Astrocyte of the spinal cord (primary cell): ENCODE measurements at regions not wholly inside any gene's neighbourhood (a gene's known extent, or its start where the extent isn't known, plus 50 kb on each side); places are given as distances from the start of the nearest gene placed in this dataset.
"Not testable (repeated sequence)": the region's sequence is repeated elsewhere in the genome, so short reads cannot be mapped to it uniquely, and the experiment has no call there.

ENCODE experiments used
- DNase-seq: peaks from one replicate; pipeline ENCODE4 v3.0.0; 2011; ENCODE audit warnings: low read depth, low spot score
- H3K4me3 ChIP-seq: 2 replicates; pipeline ENCODE4 v1.5.1; 2011; ENCODE audit warnings: low read depth, mild to moderate bottlenecking, low read length, moderate library complexity
- in situ Hi-C: cut with HindIII; loops from 2 replicates; pipeline ENCODE4 v1.10.0; 2017; ENCODE audit warnings: low sequenced_read_pairs
- TF ChIP-seq, protein P1 (sequence below): IDR thresholded peaks from 2 replicates; pipeline ENCODE4 v1.5.1; 2012; ENCODE audit warnings: low read depth, mild to moderate bottlenecking, low read length, inconsistent platforms

DNA sequence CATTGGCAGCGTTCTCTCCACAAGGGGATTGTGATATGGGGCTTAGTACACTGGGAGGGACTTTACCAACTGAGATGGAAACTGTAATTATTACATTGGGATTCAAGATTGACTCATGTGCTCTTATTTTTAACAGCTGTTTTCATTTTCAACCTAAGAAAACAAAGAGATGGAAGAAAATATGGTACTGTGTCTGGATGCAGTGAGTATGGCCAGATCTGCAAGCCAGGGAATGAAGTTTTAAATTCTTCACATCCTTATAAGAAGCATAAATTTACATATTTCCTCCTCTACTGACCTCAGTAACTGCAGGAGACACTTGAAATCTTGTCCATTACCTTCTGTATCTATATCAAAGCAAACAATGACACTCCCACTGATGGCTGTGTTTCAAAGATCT is 81.5 kb upstream of the EDEM3 start:
- TF ChIP-seq, protein P1, sequence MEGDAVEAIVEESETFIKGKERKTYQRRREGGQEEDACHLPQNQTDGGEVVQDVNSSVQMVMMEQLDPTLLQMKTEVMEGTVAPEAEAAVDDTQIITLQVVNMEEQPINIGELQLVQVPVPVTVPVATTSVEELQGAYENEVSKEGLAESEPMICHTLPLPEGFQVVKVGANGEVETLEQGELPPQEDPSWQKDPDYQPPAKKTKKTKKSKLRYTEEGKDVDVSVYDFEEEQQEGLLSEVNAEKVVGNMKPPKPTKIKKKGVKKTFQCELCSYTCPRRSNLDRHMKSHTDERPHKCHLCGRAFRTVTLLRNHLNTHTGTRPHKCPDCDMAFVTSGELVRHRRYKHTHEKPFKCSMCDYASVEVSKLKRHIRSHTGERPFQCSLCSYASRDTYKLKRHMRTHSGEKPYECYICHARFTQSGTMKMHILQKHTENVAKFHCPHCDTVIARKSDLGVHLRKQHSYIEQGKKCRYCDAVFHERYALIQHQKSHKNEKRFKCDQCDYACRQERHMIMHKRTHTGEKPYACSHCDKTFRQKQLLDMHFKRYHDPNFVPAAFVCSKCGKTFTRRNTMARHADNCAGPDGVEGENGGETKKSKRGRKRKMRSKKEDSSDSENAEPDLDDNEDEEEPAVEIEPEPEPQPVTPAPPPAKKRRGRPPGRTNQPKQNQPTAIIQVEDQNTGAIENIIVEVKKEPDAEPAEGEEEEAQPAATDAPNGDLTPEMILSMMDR, result no peak
- no peak for DNase-seq
- in situ Hi-C loops, result no loop called here
- H3K4me3 ChIP-seq, result no peak overlapping the region

DNA sequence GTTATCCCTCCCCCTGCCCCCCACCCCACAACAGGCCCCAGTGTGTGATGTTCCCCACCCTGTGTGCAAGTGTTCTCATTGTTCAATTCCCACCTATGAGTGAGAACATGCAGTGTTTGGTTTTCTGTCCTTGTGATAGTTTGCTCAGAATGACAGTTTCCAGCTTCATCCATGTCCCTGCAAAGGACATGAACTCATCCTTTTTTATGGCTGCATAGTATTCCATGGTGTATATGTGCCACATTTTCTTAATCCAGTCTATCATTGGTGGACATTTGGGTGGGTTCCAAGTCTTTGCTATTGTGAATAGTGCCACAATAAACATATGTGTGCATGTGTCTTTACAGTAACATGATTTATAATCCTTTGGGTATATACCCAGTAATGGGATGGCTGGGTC is 79.3 kb upstream of the EDEM3 start:
- in situ Hi-C loops, H3K4me3 ChIP-seq, DNase-seq: not testable (repeated sequence)

DNA sequence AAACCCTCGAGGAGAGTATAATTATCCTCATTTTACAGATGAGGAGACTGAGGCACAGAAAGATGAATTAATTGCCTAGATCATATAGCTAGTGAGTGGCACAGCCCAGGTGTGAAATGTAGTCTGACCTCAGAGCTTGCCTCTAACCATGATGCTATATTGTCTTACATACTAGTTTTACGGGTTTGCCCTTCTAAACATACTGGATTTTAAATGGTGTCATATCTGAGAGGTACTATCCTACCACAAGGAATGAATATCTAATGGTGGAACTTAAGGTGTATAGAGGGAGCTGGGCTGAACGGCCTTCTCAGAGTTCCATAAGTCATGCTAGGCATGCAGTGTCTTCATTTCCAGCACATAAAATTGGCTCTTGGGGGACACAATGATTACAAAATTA is 77.9 kb upstream of the EDEM3 start:
- TF ChIP-seq, protein P1, result no peak
- no peak overlapping the region for H3K4me3 ChIP-seq
- DNase-seq, result no peak
- in situ Hi-C loops, result no loop called here

DNA sequence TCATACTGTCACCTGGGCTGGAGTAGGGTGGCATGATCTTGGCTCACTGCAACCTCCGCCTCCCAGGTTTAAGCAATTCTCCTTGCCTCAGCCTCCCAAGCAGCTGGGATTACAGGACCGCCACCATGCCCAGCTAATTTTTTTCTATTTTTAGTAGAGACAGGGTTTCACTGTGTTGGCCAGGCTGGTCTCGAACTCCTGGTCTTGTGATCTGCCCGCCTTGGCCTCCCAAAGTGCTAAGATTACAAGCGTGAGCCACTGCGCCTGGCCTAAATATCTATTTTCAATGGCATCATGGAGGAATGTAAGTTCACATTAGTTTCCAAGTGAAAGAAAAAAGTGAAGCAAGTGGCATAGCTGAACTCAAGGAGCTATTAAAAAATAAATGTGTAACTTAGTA is 74.8 kb upstream of the EDEM3 start:
- H3K4me3 ChIP-seq, in situ Hi-C loops, DNase-seq: not testable (repeated sequence)

DNA sequence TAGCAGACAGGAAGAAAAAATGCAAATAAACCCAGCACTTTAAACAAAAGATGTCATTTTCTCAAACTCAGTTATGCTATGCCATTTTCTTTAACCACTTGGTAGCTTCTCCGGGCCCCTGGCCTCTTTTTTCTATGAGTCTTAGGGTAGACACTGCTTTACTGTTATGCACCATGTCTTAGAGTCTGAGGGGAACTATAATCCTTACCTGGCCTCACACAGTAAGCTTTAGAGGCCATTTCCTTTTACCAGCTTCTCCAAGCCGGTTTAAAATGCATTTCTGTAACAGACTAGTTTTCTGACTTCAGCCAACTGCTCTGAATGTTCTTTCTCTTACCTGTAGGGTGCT is 73.7 kb upstream of the EDEM3 start:
- no peak for DNase-seq
- H3K4me3 ChIP-seq, result no peak overlapping the region
- TF ChIP-seq, protein P1, result no peak
- in situ Hi-C loops, result no loop called here

DNA sequence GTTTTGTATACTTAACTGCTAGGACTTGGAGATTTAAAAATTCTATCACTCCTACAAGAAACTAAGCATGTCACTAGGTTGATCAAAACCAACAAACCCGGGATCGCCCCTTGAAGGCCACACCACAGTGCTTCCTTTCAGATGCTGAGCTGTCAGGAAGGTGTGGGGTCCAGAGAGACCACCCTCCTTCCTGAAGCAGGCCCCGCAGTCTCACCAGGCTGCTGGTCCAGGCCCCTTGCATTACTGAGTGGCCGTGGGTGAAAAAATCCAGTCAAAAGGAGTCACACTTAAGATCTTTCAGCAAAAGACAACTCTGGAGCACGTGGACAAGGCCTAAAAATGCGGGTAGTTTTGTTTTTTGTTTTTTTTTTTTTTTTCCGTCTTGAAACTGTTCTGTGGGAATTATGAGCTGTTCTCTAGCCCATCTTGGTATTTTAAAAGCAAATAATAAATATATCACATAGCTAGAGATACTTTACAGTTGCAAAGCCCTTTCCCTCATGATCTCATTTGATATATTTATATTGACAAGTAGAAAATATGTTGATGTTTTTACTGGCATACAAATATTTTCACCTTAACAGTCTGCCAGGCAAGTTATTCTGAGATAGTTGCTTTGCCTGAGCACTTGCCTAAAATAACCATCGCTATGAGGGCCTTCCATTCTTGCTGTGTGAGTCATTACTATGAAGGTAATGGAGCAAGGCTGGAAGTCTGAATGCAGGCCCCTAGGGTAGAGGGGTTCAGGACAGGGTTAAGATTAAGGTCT is 73.1 kb upstream of the EDEM3 start:
- in situ Hi-C loops, result no loop called here
- peak; percentile 80 for DNase-seq

DNA sequence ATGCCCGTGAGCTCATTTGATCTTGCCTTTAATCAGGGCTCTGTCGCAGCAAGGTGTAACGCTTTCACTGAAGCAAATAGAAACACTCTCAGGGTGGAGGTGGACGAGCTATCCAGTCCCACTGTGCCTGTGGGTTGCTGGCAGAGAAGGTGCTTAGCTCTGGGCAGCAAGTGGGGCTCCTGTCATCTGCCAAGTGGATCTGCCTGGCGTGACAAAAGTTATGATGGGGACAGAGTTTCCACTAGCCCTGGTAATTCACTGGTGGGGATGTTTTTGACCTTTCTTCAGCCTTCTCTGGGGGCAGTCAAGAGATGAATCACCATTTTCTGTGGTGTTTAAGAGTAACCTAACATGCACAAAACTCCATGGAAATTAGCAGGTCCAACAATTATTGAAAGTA is 71.3 kb upstream of the EDEM3 start:
- in situ Hi-C loops, result no loop called here
- no peak overlapping the region for H3K4me3 ChIP-seq
- DNase-seq, result no peak
- TF ChIP-seq, protein P1, result no peak

More for the DNA sequence above, 73.1 kb upstream of the EDEM3 start:
- TF ChIP-seq, protein P1, result no peak
- no peak overlapping the region for H3K4me3 ChIP-seq

DNA sequence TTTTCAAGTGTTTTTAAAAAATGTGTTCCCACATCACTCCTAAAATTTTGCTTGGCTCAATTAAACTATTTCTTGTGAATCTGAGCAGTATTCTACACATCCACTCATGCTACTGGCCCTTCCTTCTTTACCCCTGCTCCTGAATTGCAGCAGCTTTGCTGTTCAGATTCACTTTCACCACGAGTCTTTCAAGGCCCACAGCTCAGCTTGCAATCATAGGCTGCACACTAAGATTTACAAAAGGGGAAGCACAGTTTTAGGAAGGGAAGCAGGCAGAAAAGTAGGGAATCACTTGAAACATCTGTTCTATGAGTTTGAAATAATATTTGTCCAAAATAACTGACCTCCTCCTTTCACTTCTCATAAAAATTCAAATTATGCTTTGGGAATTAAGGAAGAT is 70.9 kb upstream of the EDEM3 start:
- DNase-seq, result no peak
- H3K4me3 ChIP-seq, result no peak overlapping the region
- in situ Hi-C loops, result no loop called here
- TF ChIP-seq, protein P1, result no peak
